HG03060 (cell line): ENCODE measurements at regions not wholly inside any gene's neighbourhood (a gene's known extent, or its start where the extent isn't known, plus 50 kb on each side); places are given as distances from the start of the nearest gene placed in this dataset.

ENCODE experiments used
- ATAC-seq: cut with Tn5 transposase; IDR thresholded peaks from one replicate; pipeline ENCODE4 v1.9.1; 2021; ENCODE audit warnings: low read depth, moderate number of reproducible peaks; ENCODE audit not compliant: unreplicated experiment

DNA sequence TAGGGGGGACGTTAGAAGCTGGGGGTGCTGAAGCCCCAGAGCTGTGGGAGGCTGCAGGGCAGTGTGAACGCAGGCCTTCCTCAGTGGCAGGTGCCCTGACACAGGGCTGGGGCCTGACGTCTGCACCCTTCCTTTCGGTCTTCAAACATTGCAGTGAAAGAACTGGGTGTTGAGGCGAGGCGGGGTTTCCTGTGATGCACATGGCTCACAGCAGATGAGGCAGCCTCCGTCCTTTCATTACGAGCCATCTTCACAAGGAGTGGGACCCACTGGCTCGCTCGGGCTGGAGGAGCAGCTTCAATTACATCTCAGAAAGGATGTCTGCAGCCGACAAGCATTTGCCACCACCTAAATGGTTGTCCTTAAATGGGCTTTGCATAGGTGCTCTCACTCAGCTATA is 180.3 kb upstream of the SHH start:
- ATAC-seq = no peak

- no peak for ATAC-seq
Observed at GRCh38 chr7:155992107-155992506, 179.8 kb upstream of the SHH start.

DNA sequence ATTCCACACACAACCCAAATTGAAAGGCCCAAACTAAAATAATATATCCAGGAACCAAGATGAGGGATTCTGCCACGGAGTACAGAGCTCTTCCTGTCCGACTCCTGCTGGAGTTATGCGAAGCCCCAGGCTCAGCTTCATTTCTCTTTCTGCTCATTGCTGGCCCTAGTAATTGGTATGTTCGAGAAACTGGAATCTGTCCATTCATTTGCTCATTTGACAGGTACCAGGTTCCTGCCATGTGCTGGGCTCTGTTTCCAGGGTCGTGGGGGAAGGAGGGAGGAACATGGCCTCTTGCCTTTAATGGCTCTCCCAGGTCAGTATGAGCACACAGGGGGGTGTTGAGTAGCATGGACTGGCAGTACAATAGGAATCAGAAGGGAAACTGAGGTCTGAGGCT is 179.2 kb upstream of the SHH start:
- ATAC-seq = no peak

- ATAC-seq = no peak
Observed at GRCh38 chr7:155988416-155988815, 176.2 kb upstream of the SHH start.

DNA sequence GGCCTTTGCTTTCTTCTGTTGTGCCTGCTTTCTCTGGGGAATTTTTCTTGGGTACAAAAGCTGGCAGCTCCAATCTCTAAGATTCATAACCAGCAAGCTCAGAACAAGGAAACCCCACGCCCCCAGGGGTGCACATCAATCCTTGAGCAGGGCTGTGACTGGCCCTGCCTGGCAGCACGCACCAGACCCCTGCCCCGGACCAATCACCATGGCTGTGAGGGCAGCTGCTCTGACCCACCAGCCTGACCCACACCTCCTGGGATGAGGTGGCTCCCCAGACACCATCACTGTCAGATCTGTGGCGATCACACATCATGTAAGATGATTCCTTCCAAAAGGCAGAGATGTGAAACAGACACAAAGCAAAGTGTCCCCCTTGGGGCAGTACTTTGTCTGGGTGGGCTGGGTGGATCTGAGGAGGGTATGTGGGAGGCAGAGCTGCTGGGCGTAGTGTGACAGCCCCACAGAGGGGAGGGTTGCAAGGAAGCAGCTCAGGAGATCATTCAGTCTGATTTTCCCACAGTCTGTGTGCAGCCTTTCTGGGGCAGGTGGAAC is 175.5 kb upstream of the SHH start:
- no peak for ATAC-seq

- no peak for ATAC-seq
Observed at GRCh38 chr7:155986497-155987160, 174.4 kb upstream of the SHH start.

- ATAC-seq = no peak
Observed at GRCh38 chr7:155985518-155986250, 173.4 kb upstream of the SHH start.

- no peak for ATAC-seq
Observed at GRCh38 chr7:155984609-155985405, 172.5 kb upstream of the SHH start.

GRCh38 chr7:155984028-155984580 is 171.8 kb upstream of the SHH start:
- no peak for ATAC-seq

- no peak for ATAC-seq
Observed at GRCh38 chr7:155983176-155983815, 171.0 kb upstream of the SHH start.

- no peak for ATAC-seq
Observed at GRCh38 chr7:155981703-155982102, 169.4 kb upstream of the SHH start.

DNA sequence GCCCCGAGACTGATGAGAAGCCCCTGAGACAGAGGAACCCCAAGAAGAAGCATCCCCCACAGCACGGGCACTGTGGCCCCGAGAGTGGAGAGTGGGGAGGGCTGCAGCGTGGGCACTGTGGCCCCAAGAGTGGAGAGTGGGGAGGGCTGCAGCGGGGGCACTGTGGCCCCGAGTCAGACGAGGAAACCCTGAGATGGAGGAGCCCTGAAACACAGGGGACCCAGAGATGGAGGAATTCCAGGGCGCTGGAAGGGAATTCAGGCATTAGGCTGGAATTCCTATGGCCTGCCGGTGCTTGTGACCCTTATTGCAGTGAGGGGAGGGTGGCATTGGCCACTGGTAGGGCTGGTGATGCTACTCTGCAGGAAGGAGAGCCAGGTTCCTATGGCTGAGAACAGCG is 168.6 kb upstream of the SHH start:
- ATAC-seq = no peak

DNA sequence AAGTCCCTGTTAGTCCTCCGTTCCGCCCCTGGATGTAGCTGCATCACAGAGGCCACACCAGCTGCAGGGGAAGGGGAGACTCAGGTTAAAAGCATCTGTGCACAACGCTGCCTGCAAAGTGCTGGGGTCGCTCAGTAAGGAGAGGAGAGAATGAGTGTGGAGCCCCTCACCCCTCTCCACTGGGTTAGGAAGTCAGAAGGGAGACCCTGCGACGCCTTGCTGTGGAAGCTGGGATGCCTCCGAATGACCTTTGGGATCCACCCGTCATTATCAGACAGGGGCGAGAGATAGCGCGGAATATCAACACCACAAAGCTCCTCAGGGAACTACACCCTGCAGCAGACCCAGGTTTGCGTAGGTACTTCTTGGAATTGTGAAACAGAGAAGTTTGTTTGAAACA is 167.7 kb upstream of the SHH start:
- no peak for ATAC-seq

DNA sequence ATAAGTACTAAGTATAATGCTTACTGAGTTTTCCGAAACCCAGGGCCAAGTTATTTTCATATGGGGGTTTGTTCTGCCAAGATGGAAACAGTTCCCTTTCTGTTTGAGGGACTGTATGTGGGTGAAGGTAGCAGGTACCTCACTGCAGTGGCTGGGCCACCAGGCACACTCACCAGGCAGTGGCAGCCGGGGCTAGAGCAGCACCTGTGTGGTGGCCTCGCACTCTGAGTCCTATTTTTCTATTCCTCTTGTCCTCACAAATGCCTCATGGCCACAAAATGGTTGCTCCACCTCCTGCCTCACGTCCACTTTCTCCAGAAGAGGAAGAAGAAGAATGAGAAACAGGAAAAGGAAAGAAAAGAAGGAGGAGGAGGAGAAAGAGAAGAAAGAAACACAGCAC is 167.3 kb upstream of the SHH start:
- ATAC-seq = no peak

DNA sequence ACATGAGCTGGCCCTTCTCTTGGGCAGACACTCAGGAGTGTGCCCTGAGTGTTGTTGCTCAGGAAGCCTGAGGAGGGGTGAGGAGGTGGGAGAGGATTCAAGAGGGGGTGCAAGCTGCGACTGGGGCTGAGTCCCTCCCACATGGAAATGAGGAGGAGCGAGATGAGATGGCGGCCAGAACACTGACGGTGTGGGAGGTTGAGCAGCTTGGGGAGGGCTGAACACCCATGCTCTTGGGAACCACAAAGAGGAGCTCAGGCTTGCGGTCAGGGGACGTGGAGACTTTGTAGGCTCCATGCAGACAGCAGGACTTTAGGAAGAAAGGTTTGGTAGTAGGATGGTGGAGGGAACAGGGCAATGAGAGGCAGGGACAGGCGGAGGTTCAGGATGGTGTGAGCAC is 163.2 kb upstream of the SHH start:
- ATAC-seq = no peak

GRCh38 chr7:155974186-155974897 is 162.1 kb upstream of the SHH start:
- no peak for ATAC-seq

GRCh38 chr7:155973451-155973997 is 161.3 kb upstream of the SHH start:
- no peak for ATAC-seq

DNA sequence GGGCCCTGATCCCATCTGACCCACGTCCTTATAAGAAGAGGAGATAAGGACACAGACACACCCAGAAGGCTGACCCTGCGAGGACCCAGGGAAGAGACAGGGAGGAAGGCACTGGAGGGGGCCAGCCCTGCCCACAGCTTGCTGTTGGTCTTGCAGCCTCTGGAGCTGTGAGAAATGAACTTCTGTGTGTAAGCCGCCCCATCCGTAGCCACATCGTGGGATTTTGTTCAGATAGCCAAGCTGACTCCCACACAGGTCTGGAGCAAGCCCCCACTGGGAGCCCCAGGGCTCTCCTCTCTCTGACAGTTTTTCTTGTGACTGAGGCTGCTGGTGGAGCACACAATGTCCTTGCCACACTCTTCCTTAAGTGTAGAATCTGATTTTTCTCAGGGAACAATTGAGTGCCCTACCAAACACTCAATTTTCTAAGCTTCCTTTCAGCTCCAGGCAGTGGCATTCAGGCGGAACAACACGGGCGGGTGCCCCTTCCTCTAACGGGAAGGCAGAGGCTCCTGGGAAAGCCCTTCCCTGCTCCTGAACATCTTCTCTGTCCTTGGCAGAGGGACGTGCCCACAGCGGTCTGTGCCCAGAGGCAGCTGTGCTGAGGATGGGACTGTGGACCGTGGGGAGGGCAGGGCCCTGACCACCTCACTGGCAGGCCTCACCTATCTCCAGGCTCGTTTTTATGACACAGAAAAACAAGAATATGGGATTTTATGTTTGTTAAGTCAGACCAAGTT is 160.6 kb upstream of the SHH start:
- no peak for ATAC-seq

GRCh38 chr7:155972247-155972646 is 160.0 kb upstream of the SHH start:
- no peak for ATAC-seq
